IMR-90 (cell line): ENCODE measurements at regions not wholly inside any gene's neighbourhood (a gene's known extent, or its start where the extent isn't known, plus 50 kb on each side); places are given as distances from the start of the nearest gene placed in this dataset.

Experiments
- ATAC-seq: fragments of 200-7000 bp; cut with Tn5 transposase; 2 replicates; pipeline ENCODE4 v1.9.1; 2020; ENCODE audit warnings: low read depth, mild to moderate bottlenecking, moderate library complexity
- BruUV-seq: library from RNA; stranded (reverse); fragments of 400-500 nt; replicated peaks from 2 replicates; lab custom pipeline; 2021; lab: Mats Ljungman, UMichigan
- CTCF ChIA-PET: fragments of 300-600 bp; formaldehyde crosslinking; extraction: SDS; loops from one replicate; lab custom pipeline; 2021; ENCODE audit warnings: antibody characterized with exemption; lab: Yijun Ruan, JAX
- POLR2A ChIA-PET: fragments of 300-600 bp; sonication (Branson Sonifier 250); formaldehyde crosslinking; loops from one replicate; lab custom pipeline; 2022; ENCODE audit warnings: antibody characterized with exemption; ENCODE audit not compliant: unreplicated experiment; lab: Charles Lee
- DNase-seq: peaks from one replicate; pipeline ENCODE4 v3.0.0; 2013
- H2AFZ ChIP-seq: replicated peaks from 2 replicates; pipeline ENCODE3; 2013; ENCODE audit warnings: low read length, mild to moderate bottlenecking; ENCODE audit not compliant: poor library complexity
- H2AK5ac ChIP-seq: 2 replicates; pipeline ENCODE4 v1.6.1; 2013; ENCODE audit warnings: low read depth, low read length, inconsistent platforms
- H2AK9ac ChIP-seq: replicated peaks from 2 replicates; pipeline ENCODE3; 2013; ENCODE audit warnings: mild to moderate bottlenecking, low read depth, low read length, moderate library complexity; ENCODE audit not compliant: poor library complexity
- H2BK120ac ChIP-seq: 2 replicates; pipeline ENCODE4 v1.6.1; 2013; ENCODE audit warnings: low read depth, low read length, inconsistent platforms
- H2BK15ac ChIP-seq: 3 replicates; pipeline ENCODE4 v1.6.1; 2013; ENCODE audit warnings: low read depth, low read length, inconsistent platforms
- H2BK20ac ChIP-seq: 2 replicates; pipeline ENCODE4 v1.6.1; 2013; ENCODE audit warnings: low read depth, mild to moderate bottlenecking, inconsistent platforms, low read length, moderate library complexity
- H2BK5ac ChIP-seq: 2 replicates; pipeline ENCODE4 v1.6.1; 2013; ENCODE audit warnings: mild to moderate bottlenecking, low read depth, low read length, inconsistent platforms; ENCODE audit not compliant: poor library complexity, severe bottlenecking
- H3K14ac ChIP-seq: replicated peaks from 2 replicates; pipeline ENCODE4 v1.6.1; 2013; ENCODE audit warnings: low read depth, low read length, inconsistent platforms
- H3K18ac ChIP-seq: 2 replicates; pipeline ENCODE4 v1.6.1; 2013; ENCODE audit warnings: low read depth, low read length, control low read depth
- H3K23ac ChIP-seq: 2 replicates; pipeline ENCODE4 v1.6.1; 2013; ENCODE audit warnings: low read depth, low read length, inconsistent platforms
- H3K27ac ChIP-seq: 2 replicates; pipeline ENCODE4 v1.5.1; 2013; ENCODE audit warnings: mild to moderate bottlenecking, control low read depth, low read length; ENCODE audit not compliant: insufficient read depth
- H3K27me3 ChIP-seq: 2 replicates; pipeline ENCODE4 v1.6.1; 2013; ENCODE audit warnings: low read length; ENCODE audit not compliant: control insufficient read depth, insufficient read depth
- H3K36me3 ChIP-seq: 2 replicates; pipeline ENCODE4 v1.6.1; 2013; ENCODE audit warnings: low read length, mixed read lengths; ENCODE audit not compliant: control insufficient read depth, insufficient read depth
- H3K4ac ChIP-seq: 2 replicates; pipeline ENCODE4 v1.6.1; 2013; ENCODE audit warnings: low read depth, low read length, inconsistent platforms
- H3K4me1 ChIP-seq: 2 replicates; pipeline ENCODE4 v1.6.1; 2013; ENCODE audit warnings: low read length, mixed read lengths; ENCODE audit not compliant: control insufficient read depth, insufficient read depth
- H3K4me2 ChIP-seq: 2 replicates; pipeline ENCODE4 v1.6.1; 2013; ENCODE audit warnings: low read depth, mild to moderate bottlenecking, control low read depth, low read length, moderate library complexity
- H3K4me3 ChIP-seq: 2 replicates; pipeline ENCODE4 v1.5.1; 2013; ENCODE audit warnings: low read depth, mild to moderate bottlenecking, control low read depth, low read length, moderate library complexity; ENCODE audit not compliant: insufficient read depth
- H3K56ac ChIP-seq: 2 replicates; pipeline ENCODE4 v1.6.1; 2013; ENCODE audit warnings: low read length, inconsistent platforms; ENCODE audit not compliant: insufficient read depth; ENCODE audit errors: extremely low read depth
- H3K79me1 ChIP-seq, 2 experiments: 2 replicates each; pipeline ENCODE4 v1.6.1; 2013; ENCODE audit warnings: low read length in 2 of 2, inconsistent platforms in 1 of 2, low read depth in 1 of 2
- H3K9ac ChIP-seq: 2 replicates; pipeline ENCODE4 v1.6.1; 2013; ENCODE audit warnings: low read depth, low read length, control low read depth
- H3K9me1 ChIP-seq: 2 replicates; pipeline ENCODE4 v1.6.1; 2013; ENCODE audit warnings: low read length, inconsistent platforms; ENCODE audit not compliant: insufficient read depth
- H3K9me3 ChIP-seq: 2 replicates; pipeline ENCODE4 v1.6.1; 2013; ENCODE audit warnings: low read length; ENCODE audit not compliant: control insufficient read depth, insufficient read depth
- H4K20me1 ChIP-seq: 2 replicates; pipeline ENCODE4 v1.6.1; 2013; ENCODE audit warnings: low read length, inconsistent platforms; ENCODE audit not compliant: insufficient read depth
- H4K5ac ChIP-seq: 2 replicates; pipeline ENCODE4 v1.6.1; 2013; ENCODE audit warnings: mild to moderate bottlenecking, low read depth, low read length, control low read depth
- H4K8ac ChIP-seq, 2 experiments: 2 replicates each; pipeline ENCODE4 v1.6.1; 2013; ENCODE audit warnings: low read depth in 2 of 2, low read length in 2 of 2, control low read depth in 1 of 2, inconsistent platforms in 1 of 2
- H4K91ac ChIP-seq: 2 replicates; pipeline ENCODE4 v1.6.1; 2013; ENCODE audit warnings: low read depth, low read length, inconsistent platforms; ENCODE audit not compliant: insufficient read depth
- BHLHE40 ChIP-seq: fragments of 150-350 bp; IDR thresholded peaks from 2 replicates; pipeline ENCODE4 v1.6.1; 2016; ENCODE audit warnings: mild to moderate bottlenecking, low read depth, low read length
- CEBPB ChIP-seq: IDR thresholded peaks from 2 replicates; pipeline ENCODE4 v1.6.1; 2012; ENCODE audit warnings: low read depth, low read length, improper control_type of control experiment
- CHD1 ChIP-seq: IDR thresholded peaks from 2 replicates; pipeline ENCODE4 v1.6.1; 2012; ENCODE audit warnings: low read depth, low read length, improper control_type of control experiment
- MXI1 ChIP-seq: IDR thresholded peaks from 2 replicates; pipeline ENCODE4 v1.6.1; 2012; ENCODE audit warnings: low read depth, mild to moderate bottlenecking, low read length, moderate library complexity, borderline replicate concordance
- RAD21 ChIP-seq: IDR thresholded peaks from 2 replicates; pipeline ENCODE4 v1.6.1; 2012; ENCODE audit warnings: low read length, improper control_type of control experiment
- RCOR1 ChIP-seq: IDR thresholded peaks from 2 replicates; pipeline ENCODE4 v1.6.1; 2012; ENCODE audit warnings: mild to moderate bottlenecking, low read length, improper control_type of control experiment; ENCODE audit not compliant: insufficient replicate concordance
- SMC3 ChIP-seq: fragments of 150-350 bp; IDR thresholded peaks from 2 replicates; pipeline ENCODE4 v1.6.1; 2016; ENCODE audit warnings: low read depth, mild to moderate bottlenecking, antibody characterized with exemption, low read length, moderate library complexity
- WGBS, 2 experiments: methylation state at CpG; one replicate each; pipeline versions ENCODE4 v1.1.5 to v1.1.7; 2013; ENCODE audit warnings: missing lambda C conversion rate in 2 of 2; ENCODE audit not compliant: insufficient read length in 1 of 2; ENCODE audit errors: extremely low coverage in 2 of 2; 5-methylcytosine and 5-hydroxymethylcytosine counted together
- dilution Hi-C: fragments of 300-500 bp; cut with HindIII; formaldehyde crosslinking; loops from one replicate; pipeline ENCODE4 v1.14.3; 2018; ENCODE audit warnings: low sequenced_read_pairs; ENCODE audit not compliant: unreplicated experiment
- in situ Hi-C: fragments of 300-500 bp; cut with MboI; formaldehyde crosslinking; loops from 3 replicates; pipeline ENCODE4 v1.14.3; 2019; ENCODE audit warnings: low sequenced_read_pairs, inconsistent platforms, mixed read lengths
- intact Hi-C: fragments of 100-400 bp; cut with micrococcal nuclease; formaldehyde crosslinking; loops from 2 replicates; pipeline ENCODE4 v1.10.0; 2022
- TF ChIP-seq, protein P1 (sequence below): fragments of 150-350 bp; IDR thresholded peaks from 2 replicates; pipeline ENCODE4 v1.6.1; 2017; ENCODE audit warnings: mild to moderate bottlenecking, antibody characterized with exemption, low read length, low read depth
- TF ChIP-seq, protein P2 (sequence below): fragments of 150-350 bp; IDR thresholded peaks from 2 replicates; pipeline ENCODE4 v1.6.1; 2016; ENCODE audit warnings: low read depth, mild to moderate bottlenecking, low read length, moderate library complexity, borderline replicate concordance
- TF ChIP-seq, protein P3 (sequence below): conservative IDR thresholded peaks from 2 replicates; pipeline ENCODE4 v1.5.1; 2012; ENCODE audit warnings: mild to moderate bottlenecking, low read depth, low read length, improper control_type of control experiment

DNA sequence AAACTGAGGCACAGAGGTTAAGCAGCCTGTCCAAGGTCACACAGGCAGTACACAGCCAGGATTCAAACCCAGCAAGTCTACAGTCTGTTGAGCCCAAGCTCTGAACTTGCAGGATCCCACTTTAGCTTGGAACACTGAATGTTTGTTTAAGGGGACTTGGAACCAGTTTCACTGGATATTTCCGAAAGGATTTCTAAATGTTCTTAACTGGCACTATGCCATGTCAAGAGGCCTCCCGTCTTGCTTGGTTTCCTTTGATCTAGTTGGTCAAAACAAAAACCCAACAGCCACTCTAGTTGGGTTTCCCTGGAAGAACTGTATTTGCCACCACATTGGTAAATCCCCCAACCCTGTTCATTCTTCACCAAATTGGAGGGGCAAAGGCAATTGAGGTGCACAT, 317.6 kb upstream of the KAZN start:
- Histone ChIP-seq H3K4me1 (no peaks in the 10 kb centered on the region), H3K18ac (no peak overlapping the region), H3K23ac (no peak overlapping the region), H2BK20ac (no peak overlapping the region), H3K4ac (no peak overlapping the region), H3K9me1 (no peaks in the 10 kb centered on the region), H2BK15ac (no peak overlapping the region), H3K79me1 (no peaks in the 10 kb centered on the region), H3K56ac (no peak overlapping the region), H3K27me3 (no peaks in the 10 kb centered on the region), H3K9ac (no peak overlapping the region), H3K27ac (no peak overlapping the region), H4K8ac (no peak overlapping the region), H2AFZ (no peak overlapping the region), H2BK5ac (no peak overlapping the region), H3K9me3 (peaks cover 12% of the 10 kb centered on the region), H3K4me3 (no peak overlapping the region), H4K20me1 (no peaks in the 10 kb centered on the region), H3K36me3 (no peaks in the 10 kb centered on the region), H2AK9ac (no peak overlapping the region), H4K5ac (no peak overlapping the region), H2BK120ac (no peak overlapping the region), H2AK5ac (no peak overlapping the region), H3K14ac (no peak overlapping the region), H3K4me2 (no peak overlapping the region), H4K91ac (no peak overlapping the region)
- no TSS peak for BruUV-seq
- no peak for ATAC-seq
- dilution Hi-C loops, result no loop called here
- TF ChIP-seq, protein P1, sequence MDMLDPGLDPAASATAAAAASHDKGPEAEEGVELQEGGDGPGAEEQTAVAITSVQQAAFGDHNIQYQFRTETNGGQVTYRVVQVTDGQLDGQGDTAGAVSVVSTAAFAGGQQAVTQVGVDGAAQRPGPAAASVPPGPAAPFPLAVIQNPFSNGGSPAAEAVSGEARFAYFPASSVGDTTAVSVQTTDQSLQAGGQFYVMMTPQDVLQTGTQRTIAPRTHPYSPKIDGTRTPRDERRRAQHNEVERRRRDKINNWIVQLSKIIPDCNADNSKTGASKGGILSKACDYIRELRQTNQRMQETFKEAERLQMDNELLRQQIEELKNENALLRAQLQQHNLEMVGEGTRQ, result no peak
- no peak for TF ChIP-seq SMC3
- TF ChIP-seq, protein P2, sequence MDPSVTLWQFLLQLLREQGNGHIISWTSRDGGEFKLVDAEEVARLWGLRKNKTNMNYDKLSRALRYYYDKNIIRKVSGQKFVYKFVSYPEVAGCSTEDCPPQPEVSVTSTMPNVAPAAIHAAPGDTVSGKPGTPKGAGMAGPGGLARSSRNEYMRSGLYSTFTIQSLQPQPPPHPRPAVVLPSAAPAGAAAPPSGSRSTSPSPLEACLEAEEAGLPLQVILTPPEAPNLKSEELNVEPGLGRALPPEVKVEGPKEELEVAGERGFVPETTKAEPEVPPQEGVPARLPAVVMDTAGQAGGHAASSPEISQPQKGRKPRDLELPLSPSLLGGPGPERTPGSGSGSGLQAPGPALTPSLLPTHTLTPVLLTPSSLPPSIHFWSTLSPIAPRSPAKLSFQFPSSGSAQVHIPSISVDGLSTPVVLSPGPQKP, result no peak
- no peak for TF ChIP-seq RCOR1
- no peak for TF ChIP-seq MXI1
- no peak for TF ChIP-seq CHD1
- TF ChIP-seq, protein P3, sequence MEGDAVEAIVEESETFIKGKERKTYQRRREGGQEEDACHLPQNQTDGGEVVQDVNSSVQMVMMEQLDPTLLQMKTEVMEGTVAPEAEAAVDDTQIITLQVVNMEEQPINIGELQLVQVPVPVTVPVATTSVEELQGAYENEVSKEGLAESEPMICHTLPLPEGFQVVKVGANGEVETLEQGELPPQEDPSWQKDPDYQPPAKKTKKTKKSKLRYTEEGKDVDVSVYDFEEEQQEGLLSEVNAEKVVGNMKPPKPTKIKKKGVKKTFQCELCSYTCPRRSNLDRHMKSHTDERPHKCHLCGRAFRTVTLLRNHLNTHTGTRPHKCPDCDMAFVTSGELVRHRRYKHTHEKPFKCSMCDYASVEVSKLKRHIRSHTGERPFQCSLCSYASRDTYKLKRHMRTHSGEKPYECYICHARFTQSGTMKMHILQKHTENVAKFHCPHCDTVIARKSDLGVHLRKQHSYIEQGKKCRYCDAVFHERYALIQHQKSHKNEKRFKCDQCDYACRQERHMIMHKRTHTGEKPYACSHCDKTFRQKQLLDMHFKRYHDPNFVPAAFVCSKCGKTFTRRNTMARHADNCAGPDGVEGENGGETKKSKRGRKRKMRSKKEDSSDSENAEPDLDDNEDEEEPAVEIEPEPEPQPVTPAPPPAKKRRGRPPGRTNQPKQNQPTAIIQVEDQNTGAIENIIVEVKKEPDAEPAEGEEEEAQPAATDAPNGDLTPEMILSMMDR, result no peak
- TF ChIP-seq CEBPB, result no peak
- no peak for TF ChIP-seq RAD21
- TF ChIP-seq BHLHE40, result no peak
- in situ Hi-C loops, result no loop called here
- POLR2A ChIA-PET, result no interaction called here
- DNase-seq, result no peak
- intact Hi-C loops, result no loop called here
- WGBS, 2 experiments, result no CpG with 5 or more reads among the region's 2 CpGs
- CTCF ChIA-PET, result no interaction called here
